ENCODE measurements at regions not wholly inside any gene's neighbourhood (a gene's known extent, or its start where the extent isn't known, plus 50 kb on each side); places are given as distances from the start of the nearest gene placed in this dataset.

- BruUV-seq (replicated peaks): no TSS peak
- no peaks in the 10 kb centered on the region for H3K79me2 ChIP-seq (ENCODE audit: control insufficient read depth, insufficient read depth, low read length)
- FAIRE-seq (no peak), DNase-seq (ENCODE audit: low read depth, low spot score) (no peak)
- dilution Hi-C loops (cut with MboI; ENCODE audit: extremely low pct_ligation_motif_present, low sequenced_read_pairs): no loop called here
- no peaks in the 10 kb centered on the region for H3K36me3 ChIP-seq (ENCODE audit: control insufficient read depth in 2 of 2, extremely low read depth in 1 of 2, insufficient read depth in 2 of 2, low read length in 2 of 2)
- no peak overlapping the region for H2AFZ ChIP-seq (ENCODE audit: low read depth, low read length)
- H3K4me3 ChIP-seq (replicated peaks in 1 of 3; ENCODE audit: insufficient read depth in 1 of 3, low read depth in 1 of 3, low read length in 3 of 3): no peak overlapping the region
- no peaks in the 10 kb centered on the region for H4K20me1 ChIP-seq (replicated peaks; ENCODE audit: control insufficient read depth, extremely low read depth, insufficient read depth, low read length)
- ChIA-PET CTCF (no interaction called here), POLR2A (no interaction called here)
- H3K27ac ChIP-seq (ENCODE audit: insufficient read depth, low read depth, low read length): no peak overlapping the region
- no peak overlapping the region for H3K4me2 ChIP-seq (ENCODE audit: insufficient read depth, low read length)
- no peak overlapping the region for H3K9ac ChIP-seq (replicated peaks; ENCODE audit: extremely low read depth, insufficient read depth, low read length)
- TF ChIP-seq MAX (IDR thresholded peaks at IDR 0.05; ENCODE audit: insufficient read depth, insufficient read length): no peak
- no peak for TF ChIP-seq CTCF (IDR thresholded peaks at IDR 0.05; ENCODE audit: extremely low read depth in 1 of 2, insufficient read depth in 1 of 2, low read depth in 1 of 2, low read length in 2 of 2)
- TF ChIP-seq MYC (IDR thresholded peaks at IDR 0.05; ENCODE audit: low read depth, low read length): no peak
- no peak for TF ChIP-seq FOS (IDR thresholded peaks at IDR 0.05; ENCODE audit: borderline replicate concordance, insufficient read depth, low read length)
- no peak for TF ChIP-seq POLR2A (IDR thresholded peaks at IDR 0.05; ENCODE audit: low read depth, low read length)
- TF ChIP-seq EZH2 (IDR thresholded peaks at IDR 0.05; ENCODE audit: borderline replicate concordance, low read depth, low read length, severe bottlenecking): no peak
- no peak for TF ChIP-seq GATA2 (IDR thresholded peaks at IDR 0.05; ENCODE audit: insufficient read depth, insufficient read length, low read depth, low read length)
- no peak for TF ChIP-seq JUN (IDR thresholded peaks at IDR 0.05; ENCODE audit: borderline replicate concordance, insufficient read depth, insufficient read length, low read depth)
- TF ChIP-seq POLR2AphosphoS5 (IDR thresholded peaks at IDR 0.05; ENCODE audit: insufficient read depth, low read depth, low read length): no peak
- no peaks in the 10 kb centered on the region for H3K9me1 ChIP-seq (replicated peaks; ENCODE audit: control insufficient read depth, extremely low read depth, insufficient read depth, low read length)
- no peaks in the 10 kb centered on the region for H3K27me3 ChIP-seq (ENCODE audit: control insufficient read depth in 2 of 2, insufficient read depth in 2 of 2, low read length in 2 of 2)
- H3K9me3 ChIP-seq (replicated peaks; ENCODE audit: control insufficient read depth, insufficient read depth, low read length): no peaks in the 10 kb centered on the region
- no peaks in the 10 kb centered on the region for H3K4me1 ChIP-seq (ENCODE audit: control insufficient read depth, extremely low read depth, insufficient read depth, low read length)
- intact Hi-C loops (cut with micrococcal nuclease): no loop called here
These were observed 699.7 kb upstream of the ID4 start for GRCh38 chr6:19137505-19137904.

Measured in endothelial cell of umbilical vein (primary cell).